Effector memory CD4-positive, alpha-beta T cell (primary cell): ENCODE measurements at regions not wholly inside any gene's neighbourhood (a gene's known extent, or its start where the extent isn't known, plus 50 kb on each side); places are given as distances from the start of the nearest gene placed in this dataset.

Experiments
- DNase-seq, 3 donors: peaks; one replicate each; pipeline ENCODE4 v3.0.0-alpha.2; 2020
- H3K27ac ChIP-seq: 2 replicates; pipeline ENCODE4 v1.7.0; 2013; ENCODE audit warnings: mild to moderate bottlenecking, low read length, moderate library complexity; ENCODE audit not compliant: insufficient read depth, poor library complexity, severe bottlenecking
- H3K27me3 ChIP-seq: replicated peaks from 2 replicates; pipeline ENCODE4 v1.7.0; 2013; ENCODE audit warnings: mild to moderate bottlenecking, low read length; ENCODE audit not compliant: insufficient read depth, control insufficient read depth, poor library complexity, severe bottlenecking
- H3K36me3 ChIP-seq: 2 replicates; pipeline ENCODE4 v1.7.0; 2013; ENCODE audit warnings: mild to moderate bottlenecking, low read length, moderate library complexity; ENCODE audit not compliant: control insufficient read depth, insufficient read depth
- H3K4me1 ChIP-seq: 2 replicates; pipeline ENCODE4 v1.7.0; 2013; ENCODE audit warnings: low read length, mild to moderate bottlenecking; ENCODE audit not compliant: control insufficient read depth, insufficient read depth, poor library complexity, severe bottlenecking
- H3K4me3 ChIP-seq: 2 replicates; pipeline ENCODE4 v1.7.0; 2013; ENCODE audit warnings: low read length, low read depth, mild to moderate bottlenecking; ENCODE audit not compliant: insufficient read depth, poor library complexity, severe bottlenecking
- H3K9me3 ChIP-seq: 2 replicates; pipeline ENCODE4 v1.7.0; 2013; ENCODE audit warnings: mild to moderate bottlenecking, low read length, moderate library complexity; ENCODE audit not compliant: control insufficient read depth

GRCh38 chr11:62073061-62073460, 50.8 kb upstream of the INCENP start:
- no peaks in the 10 kb centered on the region for H3K27me3 ChIP-seq
- H3K4me3 ChIP-seq: no peak overlapping the region
- H3K9me3 ChIP-seq: no peaks in the 10 kb centered on the region
- H3K36me3 ChIP-seq: no peaks in the 10 kb centered on the region
- no peak overlapping the region for H3K27ac ChIP-seq
- DNase-seq: no peak
- H3K4me1 ChIP-seq: no peaks in the 10 kb centered on the region

- Histone ChIP-seq H3K4me3 (no peak overlapping the region), H3K4me1 (no peaks in the 10 kb centered on the region), H3K27ac (no peak overlapping the region), H3K27me3 (peaks cover 2% of the 10 kb centered on the region), H3K9me3 (no peaks in the 10 kb centered on the region), H3K36me3 (no peaks in the 10 kb centered on the region)
- DNase-seq: no peak
Observed at GRCh38 chr11:62071408-62071807, 52.4 kb upstream of the INCENP start.

GRCh38 chr11:62069986-62070919, 53.6 kb upstream of the INCENP start:
- H3K9me3 ChIP-seq: no peaks in the 10 kb centered on the region
- no peak overlapping the region for H3K27ac ChIP-seq
- H3K36me3 ChIP-seq: no peaks in the 10 kb centered on the region
- H3K4me1 ChIP-seq: no peaks in the 10 kb centered on the region
- H3K27me3 ChIP-seq: peaks cover 2% of the 10 kb centered on the region
- no peak overlapping the region for H3K4me3 ChIP-seq
- DNase-seq: no peak

GRCh38 chr11:62069374-62069773, 54.4 kb upstream of the INCENP start:
- H3K9me3 ChIP-seq: no peaks in the 10 kb centered on the region
- H3K27me3 ChIP-seq: peaks cover 2% of the 10 kb centered on the region
- no peak for DNase-seq
- H3K27ac ChIP-seq: no peak overlapping the region
- H3K36me3 ChIP-seq: no peaks in the 10 kb centered on the region
- no peaks in the 10 kb centered on the region for H3K4me1 ChIP-seq
- no peak overlapping the region for H3K4me3 ChIP-seq

GRCh38 chr11:62068730-62069129, 55.1 kb upstream of the INCENP start:
- H3K36me3 ChIP-seq: no peaks in the 10 kb centered on the region
- H3K4me1 ChIP-seq: no peaks in the 10 kb centered on the region
- H3K9me3 ChIP-seq: no peaks in the 10 kb centered on the region

GRCh38 chr11:62067741-62068140, 56.1 kb upstream of the INCENP start:
- no peak overlapping the region for H3K27ac ChIP-seq
- DNase-seq: no peak
- H3K36me3 ChIP-seq: no peaks in the 10 kb centered on the region
- H3K4me1 ChIP-seq: no peaks in the 10 kb centered on the region
- H3K27me3 ChIP-seq: peaks cover 2% of the 10 kb centered on the region
- H3K4me3 ChIP-seq: no peak overlapping the region
- no peaks in the 10 kb centered on the region for H3K9me3 ChIP-seq

More at GRCh38 chr11:62068730-62069129, 55.1 kb upstream of the INCENP start:
- no peak overlapping the region for H3K4me3 ChIP-seq
- DNase-seq: no peak
- H3K27ac ChIP-seq: no peak overlapping the region
- peaks cover 2% of the 10 kb centered on the region for H3K27me3 ChIP-seq

GRCh38 chr11:62064221-62064620, 59.6 kb upstream of the INCENP start:
- Histone ChIP-seq H3K4me1 (no peaks in the 10 kb centered on the region), H3K9me3 (no peaks in the 10 kb centered on the region), H3K36me3 (no peaks in the 10 kb centered on the region), H3K4me3 (no peak overlapping the region), H3K27ac (no peak overlapping the region), H3K27me3 (peaks cover 2% of the 10 kb centered on the region)
- no peak for DNase-seq

GRCh38 chr11:62062223-62062861, 61.5 kb upstream of the INCENP start:
- no peak for DNase-seq
- H3K4me1 ChIP-seq: no peaks in the 10 kb centered on the region
- H3K27ac ChIP-seq: no peak overlapping the region
- no peaks in the 10 kb centered on the region for H3K9me3 ChIP-seq
- H3K27me3 ChIP-seq: peaks cover 2% of the 10 kb centered on the region
- H3K4me3 ChIP-seq: no peak overlapping the region
- no peaks in the 10 kb centered on the region for H3K36me3 ChIP-seq

GRCh38 chr11:62061356-62062222, 62.2 kb upstream of the INCENP start:
- H3K27me3 ChIP-seq: no peaks in the 10 kb centered on the region
- no peak overlapping the region for H3K27ac ChIP-seq
- H3K4me1 ChIP-seq: no peaks in the 10 kb centered on the region
- no peaks in the 10 kb centered on the region for H3K36me3 ChIP-seq
- no peak for DNase-seq
- no peaks in the 10 kb centered on the region for H3K9me3 ChIP-seq
- no peak overlapping the region for H3K4me3 ChIP-seq
